DND-41 (cell line): ENCODE measurements at regions not wholly inside any gene's neighbourhood (a gene's known extent, or its start where the extent isn't known, plus 50 kb on each side); places are given as distances from the start of the nearest gene placed in this dataset.
"Not testable (repeated sequence)": the region's sequence is repeated elsewhere in the genome, so short reads cannot be mapped to it uniquely, and the experiment has no call there.

Source experiments
- ATAC-seq: fragments of 200-7000 bp; cut with Tn5 transposase; 3 replicates; pipeline ENCODE4 v1.9.1; 2021; ENCODE audit warnings: low read depth; ENCODE audit not compliant: insufficient read depth
- DNase-seq: peaks from one replicate; pipeline ENCODE4 v3.0.0-alpha.2; 2020
- H2AFZ ChIP-seq: 2 replicates; pipeline ENCODE4 v1.6.0; 2012; ENCODE audit warnings: low read depth, low read length
- H3K27ac ChIP-seq: 2 replicates; pipeline ENCODE4 v1.5.1; 2012; ENCODE audit warnings: low read length, inconsistent platforms
- H3K27me3 ChIP-seq: fragments of 200-600 bp; sonication (generic); 2 replicates; pipeline ENCODE4 v1.6.0; 2012; ENCODE audit warnings: low read length, mild to moderate bottlenecking, inconsistent platforms; ENCODE audit not compliant: insufficient read depth, poor library complexity
- H3K36me3 ChIP-seq: 2 replicates; pipeline ENCODE4 v1.5.1; 2012; ENCODE audit warnings: low read length, inconsistent platforms; ENCODE audit not compliant: insufficient read depth
- H3K4me1 ChIP-seq: 2 replicates; pipeline ENCODE4 v1.5.1; 2012; ENCODE audit warnings: mild to moderate bottlenecking, low read length; ENCODE audit not compliant: insufficient read depth
- H3K4me2 ChIP-seq: 2 replicates; pipeline ENCODE4 v1.6.0; 2012; ENCODE audit warnings: mild to moderate bottlenecking, moderate library complexity, low read length, inconsistent platforms; ENCODE audit not compliant: insufficient read depth
- H3K4me3 ChIP-seq, 2 experiments: fragments of 200-600 bp in 1 of 2; shearing (Covaris generic) in 1 of 2; 2 replicates each; pipeline ENCODE4 v1.5.1; 2012 to 2016; ENCODE audit warnings: inconsistent platforms in 2 of 2, low read length in 2 of 2, mild to moderate bottlenecking in 2 of 2, low read depth in 1 of 2, moderate library complexity in 1 of 2
- H3K79me2 ChIP-seq: 2 replicates; pipeline ENCODE4 v1.6.0; 2012; ENCODE audit warnings: low read length, inconsistent platforms; ENCODE audit not compliant: insufficient read depth
- H3K9ac ChIP-seq: 2 replicates; pipeline ENCODE4 v1.6.0; 2012; ENCODE audit warnings: low read depth, mild to moderate bottlenecking, inconsistent platforms, low read length, moderate library complexity
- H3K9me3 ChIP-seq: 2 replicates; pipeline ENCODE4 v1.5.1; 2012; ENCODE audit warnings: low read length, moderate library complexity, mild to moderate bottlenecking, inconsistent platforms; ENCODE audit not compliant: insufficient read depth, severe bottlenecking
- H4K20me1 ChIP-seq: 2 replicates; pipeline ENCODE4 v1.6.0; 2012; ENCODE audit warnings: low read length; ENCODE audit not compliant: insufficient read depth
- EZH2 ChIP-seq: IDR thresholded peaks from 3 replicates; pipeline ENCODE4 v1.6.1; 2012; ENCODE audit warnings: borderline replicate concordance, low read depth, mild to moderate bottlenecking, moderate library complexity, low read length, inconsistent platforms; ENCODE audit not compliant: severe bottlenecking
- TF ChIP-seq, protein P1 (sequence below): IDR thresholded peaks from 2 replicates; pipeline ENCODE4 v1.5.1; 2012; ENCODE audit warnings: borderline replicate concordance, low read length, moderate library complexity, mild to moderate bottlenecking; ENCODE audit not compliant: poor library complexity, severe bottlenecking; ENCODE audit errors: extremely low read depth

DNA sequence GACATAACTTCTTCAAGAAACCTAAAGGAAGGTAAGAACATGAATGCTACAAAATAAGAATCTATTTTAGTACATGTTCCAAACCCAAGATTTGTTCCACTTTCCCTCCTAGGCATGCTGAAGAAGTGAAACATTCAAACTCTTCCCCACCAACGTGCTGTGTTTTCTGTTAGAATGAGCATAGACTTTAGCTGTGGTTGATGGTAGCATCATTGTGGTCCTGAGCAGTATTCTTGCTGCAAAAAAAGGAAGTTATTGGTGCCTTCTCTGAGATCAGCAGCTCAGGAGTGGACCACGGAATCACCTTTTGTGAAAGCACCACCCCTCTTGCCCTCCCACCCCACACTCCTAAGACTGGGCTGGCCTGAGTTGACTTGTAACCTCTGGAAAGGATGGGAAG lies 100.4 kb upstream of the POGK start:
- H3K79me2 ChIP-seq = no peaks in the 10 kb centered on the region
- no peak overlapping the region for H3K9ac ChIP-seq
- no peaks in the 10 kb centered on the region for H3K36me3 ChIP-seq
- no peak for DNase-seq
- no peak for ATAC-seq
- no peak overlapping the region for H2AFZ ChIP-seq
- H4K20me1 ChIP-seq = no peaks in the 10 kb centered on the region
- H3K27me3 ChIP-seq = peaks cover 3% of the 10 kb centered on the region
- no peak overlapping the region for H3K4me3 ChIP-seq
- H3K4me2 ChIP-seq = no peak overlapping the region
- no peak overlapping the region for H3K27ac ChIP-seq
- TF ChIP-seq, protein P1, sequence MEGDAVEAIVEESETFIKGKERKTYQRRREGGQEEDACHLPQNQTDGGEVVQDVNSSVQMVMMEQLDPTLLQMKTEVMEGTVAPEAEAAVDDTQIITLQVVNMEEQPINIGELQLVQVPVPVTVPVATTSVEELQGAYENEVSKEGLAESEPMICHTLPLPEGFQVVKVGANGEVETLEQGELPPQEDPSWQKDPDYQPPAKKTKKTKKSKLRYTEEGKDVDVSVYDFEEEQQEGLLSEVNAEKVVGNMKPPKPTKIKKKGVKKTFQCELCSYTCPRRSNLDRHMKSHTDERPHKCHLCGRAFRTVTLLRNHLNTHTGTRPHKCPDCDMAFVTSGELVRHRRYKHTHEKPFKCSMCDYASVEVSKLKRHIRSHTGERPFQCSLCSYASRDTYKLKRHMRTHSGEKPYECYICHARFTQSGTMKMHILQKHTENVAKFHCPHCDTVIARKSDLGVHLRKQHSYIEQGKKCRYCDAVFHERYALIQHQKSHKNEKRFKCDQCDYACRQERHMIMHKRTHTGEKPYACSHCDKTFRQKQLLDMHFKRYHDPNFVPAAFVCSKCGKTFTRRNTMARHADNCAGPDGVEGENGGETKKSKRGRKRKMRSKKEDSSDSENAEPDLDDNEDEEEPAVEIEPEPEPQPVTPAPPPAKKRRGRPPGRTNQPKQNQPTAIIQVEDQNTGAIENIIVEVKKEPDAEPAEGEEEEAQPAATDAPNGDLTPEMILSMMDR = no peak
- TF ChIP-seq EZH2 = no peak
- H3K9me3 ChIP-seq = no peaks in the 10 kb centered on the region
- H3K4me1 ChIP-seq = no peaks in the 10 kb centered on the region

DNA sequence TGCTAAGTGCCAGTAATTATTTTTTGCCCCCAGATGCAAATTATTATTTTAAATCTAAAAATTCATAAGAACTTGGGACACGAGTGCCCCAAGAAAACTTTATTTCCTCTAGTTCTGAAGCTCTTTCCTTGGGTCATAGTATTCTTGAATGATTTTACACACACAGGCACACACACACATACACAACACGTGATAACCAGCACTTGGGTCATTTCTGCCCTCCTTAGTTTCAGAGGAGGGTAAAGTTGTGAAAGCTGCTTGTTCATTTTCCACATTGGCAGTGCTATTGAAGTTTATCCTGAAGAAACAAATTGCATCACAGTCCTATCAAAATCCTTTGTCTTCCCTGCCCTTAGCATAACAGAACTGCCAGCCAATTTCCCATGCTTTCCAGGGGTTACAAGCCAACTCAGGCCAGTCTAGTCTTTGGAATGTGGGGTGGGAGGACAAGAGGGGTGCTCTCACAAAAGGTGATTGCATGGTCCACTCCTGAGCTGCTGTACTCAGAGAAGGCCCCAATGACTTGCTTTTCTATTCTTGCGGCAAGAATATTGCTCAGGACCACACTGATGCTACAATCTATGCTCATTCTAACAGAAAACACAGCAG lies 98.5 kb upstream of the POGK start:
- DNase-seq (no peak), ATAC-seq (no peak)
- no peak overlapping the region for H3K4me3 ChIP-seq
- TF ChIP-seq, protein P1 = no peak
- TF ChIP-seq EZH2 = no peak
- H3K9me3 ChIP-seq = peaks cover 4% of the 10 kb centered on the region
- no peaks in the 10 kb centered on the region for H3K4me1 ChIP-seq
- H3K9ac ChIP-seq = no peak overlapping the region
- H3K79me2 ChIP-seq = no peaks in the 10 kb centered on the region
- H2AFZ ChIP-seq = no peak overlapping the region
- no peak overlapping the region for H3K27ac ChIP-seq
- no peak overlapping the region for H3K4me2 ChIP-seq
- no peaks in the 10 kb centered on the region for H3K36me3 ChIP-seq
- peaks cover 3% of the 10 kb centered on the region for H3K27me3 ChIP-seq
- H4K20me1 ChIP-seq = no peaks in the 10 kb centered on the region

DNA sequence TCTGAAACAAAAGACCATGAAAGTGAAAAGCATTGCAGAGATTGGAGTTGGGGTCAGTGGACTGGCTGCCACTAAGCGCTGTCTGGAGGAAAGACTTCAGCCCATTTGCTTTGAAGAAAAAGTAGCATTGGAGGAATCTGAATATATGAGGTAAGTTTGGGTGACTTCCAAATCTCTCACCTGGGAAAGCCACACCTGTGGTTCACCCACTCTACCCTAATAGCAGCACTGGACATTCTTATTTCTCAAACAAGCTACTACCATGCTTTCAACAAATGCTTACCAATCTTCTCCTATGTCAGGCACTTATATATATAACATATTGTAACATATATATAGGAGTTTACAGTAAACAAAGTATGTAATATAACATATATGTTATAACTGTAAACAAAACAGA lies 76.0 kb upstream of the POGK start:
- Histone ChIP-seq H3K79me2 (no peaks in the 10 kb centered on the region), H2AFZ (no peak overlapping the region), H3K4me1 (no peaks in the 10 kb centered on the region), H3K36me3 (no peaks in the 10 kb centered on the region), H3K27ac (no peak overlapping the region), H3K9me3 (no peaks in the 10 kb centered on the region), H3K27me3 (peaks cover 3% of the 10 kb centered on the region), H3K4me3 (no peak overlapping the region), H4K20me1 (no peaks in the 10 kb centered on the region), H3K4me2 (no peak overlapping the region), H3K9ac (no peak overlapping the region)
- no peak for ATAC-seq
- no peak for DNase-seq
- no peak for TF ChIP-seq EZH2
- TF ChIP-seq, protein P1 = no peak

DNA sequence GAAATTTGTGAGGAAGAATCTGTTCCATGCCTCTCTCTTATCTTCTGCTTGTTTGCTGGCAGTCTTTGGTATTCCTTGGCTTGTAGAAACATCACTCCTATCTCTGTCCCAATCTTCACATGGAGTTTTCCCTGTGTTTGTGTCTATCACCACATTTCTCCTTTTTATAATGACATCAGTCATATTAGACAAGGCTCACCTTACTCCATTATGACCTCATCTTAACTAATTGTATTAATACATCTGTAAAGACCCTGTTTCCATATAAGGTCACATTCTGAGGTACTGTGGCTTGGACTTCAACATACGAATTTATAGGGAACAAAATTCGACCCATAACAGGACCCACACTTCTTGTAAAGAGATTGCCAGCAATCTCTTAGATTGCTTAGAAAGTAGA lies 72.3 kb upstream of the POGK start:
- H3K79me2 ChIP-seq = no peaks in the 10 kb centered on the region
- peaks cover 7% of the 10 kb centered on the region for H3K9me3 ChIP-seq

DNA sequence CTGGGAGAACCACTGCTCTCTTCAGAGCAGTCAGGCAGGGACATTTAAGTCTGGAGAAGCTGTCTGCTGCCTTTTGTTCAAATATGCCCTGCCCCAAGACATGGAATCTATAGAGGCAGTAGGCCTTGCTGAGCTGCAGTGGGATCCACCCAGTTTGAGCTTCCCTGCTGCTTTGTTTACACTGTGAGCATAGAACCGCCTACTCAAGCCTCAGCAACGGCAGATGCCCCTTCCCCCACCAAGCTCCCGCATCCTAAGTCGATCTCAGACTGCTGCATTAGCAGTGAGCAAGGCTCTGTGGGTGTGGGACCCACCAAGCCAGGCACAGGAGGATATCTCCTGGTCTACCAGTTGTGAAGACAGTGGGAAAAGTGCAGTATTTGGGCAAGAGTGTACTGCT lies 54.6 kb upstream of the POGK start:
- H3K4me2 ChIP-seq, H3K9me3 ChIP-seq, H3K9ac ChIP-seq, H3K36me3 ChIP-seq, H3K27me3 ChIP-seq, ATAC-seq, H2AFZ ChIP-seq, DNase-seq, H3K27ac ChIP-seq, H3K79me2 ChIP-seq, H4K20me1 ChIP-seq, H3K4me1 ChIP-seq, H3K4me3 ChIP-seq: not testable (repeated sequence)

More for the DNA sequence above, 72.3 kb upstream of the POGK start:
- Histone ChIP-seq H3K27me3 (no peaks in the 10 kb centered on the region), H3K27ac (no peak overlapping the region), H3K4me1 (no peaks in the 10 kb centered on the region), H3K9ac (no peak overlapping the region), H4K20me1 (no peaks in the 10 kb centered on the region), H3K36me3 (no peaks in the 10 kb centered on the region), H3K4me3 (no peak overlapping the region), H3K4me2 (no peak overlapping the region), H2AFZ (no peak overlapping the region)
- no peak for ATAC-seq
- TF ChIP-seq, protein P1 = no peak
- TF ChIP-seq EZH2 = no peak
- DNase-seq = no peak
